Mesothelial cell of epicardium (in vitro differentiated cells): ENCODE measurements at regions not wholly inside any gene's neighbourhood (a gene's known extent, or its start where the extent isn't known, plus 50 kb on each side); places are given as distances from the start of the nearest gene placed in this dataset.

Source experiments
- DNase-seq, 2 experiments: peaks; one replicate each; pipeline ENCODE4 v3.0.0; 2021; ENCODE audit warnings: low spot score in 2 of 2; ENCODE audit not compliant: unreplicated experiment in 2 of 2
- H3K27ac Mint-ChIP-seq: 2 replicates; pipeline ENCODE4 v1.8.0; 2021; ENCODE audit warnings: mixed read lengths
- H3K27me3 Mint-ChIP-seq: 2 replicates; pipeline ENCODE4 v1.8.0; 2021; ENCODE audit warnings: low read depth, mixed read lengths
- H3K36me3 Mint-ChIP-seq: 2 replicates; pipeline ENCODE4 v1.8.0; 2021; ENCODE audit warnings: mixed read lengths
- H3K4me1 Mint-ChIP-seq: 2 replicates; pipeline ENCODE4 v1.8.0; 2021; ENCODE audit warnings: mixed read lengths
- H3K4me3 Mint-ChIP-seq: 2 replicates; pipeline ENCODE4 v1.8.0; 2021; ENCODE audit warnings: mild to moderate bottlenecking, moderate library complexity, mixed read lengths
- H3K9me3 Mint-ChIP-seq: 2 replicates; pipeline ENCODE4 v1.8.0; 2021; ENCODE audit warnings: mixed read lengths
- CTCF ChIP-seq: fragments of 200-600 bp; sonication (generic); IDR thresholded peaks from one replicate; pipeline ENCODE4 v1.5.0; 2021; ENCODE audit warnings: antibody characterized with exemption; ENCODE audit not compliant: unreplicated experiment

- DNase-seq, result no peak
- H3K4me1 Mint-ChIP-seq, result no peaks in the 10 kb centered on the region
- H3K36me3 Mint-ChIP-seq, result no peaks in the 10 kb centered on the region
- no peaks in the 10 kb centered on the region for H3K9me3 Mint-ChIP-seq
- no peak overlapping the region for H3K27ac Mint-ChIP-seq
- no peaks in the 10 kb centered on the region for H3K27me3 Mint-ChIP-seq
- H3K4me3 Mint-ChIP-seq, result no peak overlapping the region
- no peak for TF ChIP-seq CTCF
These were observed 58.1 kb downstream of the KLF4 start for GRCh38 chr9:107431461-107431860.

GRCh38 chr9:107430071-107430470, 59.5 kb downstream of the KLF4 start:
- Mint-ChIP-seq H3K9me3 (no peaks in the 10 kb centered on the region), H3K36me3 (no peaks in the 10 kb centered on the region), H3K4me3 (no peak overlapping the region), H3K4me1 (peaks cover 4% of the 10 kb centered on the region), H3K27me3 (peaks cover 2% of the 10 kb centered on the region), H3K27ac (no peak overlapping the region)
- no peak for DNase-seq
- no peak for TF ChIP-seq CTCF

GRCh38 chr9:107426126-107426525, 63.4 kb downstream of the KLF4 start:
- Mint-ChIP-seq H3K4me1 (peaks cover 13% of the 10 kb centered on the region), H3K27ac (no peak overlapping the region), H3K9me3 (no peaks in the 10 kb centered on the region), H3K4me3 (no peak overlapping the region), H3K27me3 (peaks cover 2% of the 10 kb centered on the region), H3K36me3 (no peaks in the 10 kb centered on the region)
- no peak for TF ChIP-seq CTCF
- DNase-seq, result no peak

- H3K27me3 Mint-ChIP-seq, result peaks cover 2% of the 10 kb centered on the region
These were observed 64.2 kb downstream of the KLF4 start for GRCh38 chr9:107425101-107426025.

GRCh38 chr9:107423540-107423939, 66.0 kb downstream of the KLF4 start:
- Mint-ChIP-seq H3K4me1 (peaks cover 13% of the 10 kb centered on the region), H3K36me3 (no peaks in the 10 kb centered on the region), H3K27me3 (peaks cover 2% of the 10 kb centered on the region), H3K4me3 (no peak overlapping the region), H3K9me3 (no peaks in the 10 kb centered on the region), H3K27ac (no peak overlapping the region)
- DNase-seq, result no peak
- no peak for TF ChIP-seq CTCF

More at GRCh38 chr9:107425101-107426025, 64.2 kb downstream of the KLF4 start:
- no peaks in the 10 kb centered on the region for H3K9me3 Mint-ChIP-seq
- H3K27ac Mint-ChIP-seq, result peak overlapping the region; percentile 53
- H3K4me1 Mint-ChIP-seq, result peaks cover 13% of the 10 kb centered on the region
- H3K4me3 Mint-ChIP-seq, result peak overlapping the region; percentile 59
- peak; percentile 42 to 79 for DNase-seq
- peak; percentile 97 for TF ChIP-seq CTCF
- no peaks in the 10 kb centered on the region for H3K36me3 Mint-ChIP-seq
